ENCODE measurements at regions not wholly inside any gene's neighbourhood (a gene's known extent, or its start where the extent isn't known, plus 50 kb on each side); places are given as distances from the start of the nearest gene placed in this dataset.

DNA sequence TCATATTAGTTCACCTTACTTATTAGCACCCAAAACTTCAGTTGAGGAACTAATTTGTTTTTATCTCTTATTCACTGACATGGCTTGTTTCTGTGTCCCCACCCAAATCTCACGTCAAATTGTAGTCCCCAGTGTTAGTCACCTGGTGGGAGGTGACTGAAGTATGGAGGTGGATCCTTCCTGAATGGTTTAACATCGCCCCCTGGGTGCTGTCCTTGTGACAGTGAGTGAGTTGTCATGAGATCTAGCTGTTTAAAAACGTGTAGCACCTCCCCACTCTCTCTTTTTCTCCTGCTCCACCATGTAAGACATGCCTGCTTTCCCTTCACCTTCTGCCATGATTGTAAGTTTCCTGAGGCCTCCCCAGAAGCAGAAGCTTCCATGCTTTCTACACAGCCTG, 75.0 kb upstream of the HECTD2 start:
- DNase-seq = no peak

DNA sequence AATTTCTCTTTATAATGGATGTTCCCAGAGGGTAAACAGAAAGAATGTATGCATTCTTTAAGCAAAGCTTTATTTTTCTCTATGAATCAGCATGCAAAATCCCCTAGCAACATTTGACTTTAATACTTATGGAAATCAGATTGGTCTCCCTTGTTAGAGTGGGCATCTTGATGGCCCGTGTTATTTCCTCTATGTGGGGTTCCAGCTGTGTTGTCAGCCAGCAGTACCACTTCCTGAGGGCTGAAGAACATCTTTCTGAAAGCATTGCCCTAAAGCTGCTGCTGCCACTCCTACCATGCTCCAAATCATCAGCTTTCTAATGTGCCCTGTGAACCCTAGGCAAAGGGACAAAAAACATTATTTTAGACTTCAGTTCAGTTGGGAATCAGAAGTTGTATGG, 70.4 kb upstream of the HECTD2 start:
- DNase-seq = no peak

DNA sequence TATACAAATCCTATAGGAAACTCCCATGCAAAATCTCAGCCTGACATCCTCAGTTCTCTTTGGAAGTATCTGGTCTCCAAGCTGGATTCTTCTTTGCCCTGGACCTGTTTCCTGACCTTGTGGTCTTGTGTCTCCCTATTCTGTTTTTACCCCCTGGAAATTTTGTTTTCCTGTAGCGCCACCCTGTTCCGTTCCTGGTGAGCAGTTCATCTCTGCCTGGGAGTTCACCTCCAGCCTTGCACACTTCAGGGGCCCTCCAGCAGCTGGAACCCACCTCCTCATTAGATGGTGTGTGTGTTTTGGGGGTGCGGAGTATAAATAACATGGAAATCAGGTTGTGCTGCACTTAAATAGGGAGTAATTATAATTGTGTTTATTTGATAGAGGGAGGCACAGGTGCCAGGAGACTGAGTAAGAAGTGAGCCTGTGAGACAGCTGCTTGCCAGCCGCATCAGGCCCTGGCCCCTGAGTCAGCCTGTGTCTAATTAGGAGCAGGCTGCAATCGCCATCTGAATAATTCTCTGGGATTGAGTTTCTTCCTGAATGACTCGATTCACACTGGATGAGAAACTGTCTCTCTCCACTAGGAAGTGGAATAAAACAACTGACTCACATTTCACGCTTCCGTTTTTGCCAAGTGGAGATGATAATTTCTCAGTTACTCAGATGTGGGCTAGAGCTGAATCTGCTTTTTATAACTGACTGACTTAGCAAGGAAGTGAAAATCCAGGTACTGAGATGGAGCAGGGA, 69.4 kb upstream of the HECTD2 start:
- peak; percentile 9 for DNase-seq

DNA sequence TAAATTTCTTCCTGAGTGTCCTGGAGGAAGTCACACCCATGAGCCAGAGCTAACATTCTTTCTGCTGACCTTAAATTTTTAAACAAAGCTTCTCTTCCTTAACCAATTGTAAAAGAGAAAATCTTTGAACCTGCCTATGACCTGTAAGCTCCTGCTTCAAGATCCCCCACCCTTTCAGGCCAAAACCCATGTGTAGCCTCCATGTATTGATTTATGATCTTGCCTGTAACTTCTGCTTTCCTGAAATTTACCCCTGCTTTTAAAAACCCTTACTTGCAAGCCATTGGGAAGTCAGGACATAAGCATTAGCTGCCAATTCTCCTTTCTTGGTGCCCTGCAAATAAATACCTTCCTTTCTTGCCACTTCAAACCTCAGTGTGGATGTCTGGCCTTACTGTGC, 68.5 kb upstream of the HECTD2 start:
- DNase-seq = no peak

DNA sequence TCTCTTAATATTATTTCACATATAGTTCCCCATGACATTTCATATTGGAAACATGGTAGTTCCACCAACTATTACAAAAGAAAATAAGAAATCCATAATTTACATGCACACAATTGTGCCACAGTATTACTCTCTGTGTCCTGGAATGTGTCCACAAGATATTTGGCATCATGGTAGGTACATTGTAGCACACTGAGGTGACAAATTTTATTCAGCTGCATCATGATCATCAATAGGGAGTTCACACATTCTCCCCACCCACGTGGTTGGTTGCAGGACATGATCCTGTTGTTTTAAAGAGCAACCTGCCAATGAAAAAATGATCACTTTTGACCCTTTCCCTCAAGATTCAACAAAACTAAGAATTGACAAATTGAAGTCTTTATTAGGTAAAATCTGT, 67.1 kb upstream of the HECTD2 start:
- DNase-seq = no peak

DNA sequence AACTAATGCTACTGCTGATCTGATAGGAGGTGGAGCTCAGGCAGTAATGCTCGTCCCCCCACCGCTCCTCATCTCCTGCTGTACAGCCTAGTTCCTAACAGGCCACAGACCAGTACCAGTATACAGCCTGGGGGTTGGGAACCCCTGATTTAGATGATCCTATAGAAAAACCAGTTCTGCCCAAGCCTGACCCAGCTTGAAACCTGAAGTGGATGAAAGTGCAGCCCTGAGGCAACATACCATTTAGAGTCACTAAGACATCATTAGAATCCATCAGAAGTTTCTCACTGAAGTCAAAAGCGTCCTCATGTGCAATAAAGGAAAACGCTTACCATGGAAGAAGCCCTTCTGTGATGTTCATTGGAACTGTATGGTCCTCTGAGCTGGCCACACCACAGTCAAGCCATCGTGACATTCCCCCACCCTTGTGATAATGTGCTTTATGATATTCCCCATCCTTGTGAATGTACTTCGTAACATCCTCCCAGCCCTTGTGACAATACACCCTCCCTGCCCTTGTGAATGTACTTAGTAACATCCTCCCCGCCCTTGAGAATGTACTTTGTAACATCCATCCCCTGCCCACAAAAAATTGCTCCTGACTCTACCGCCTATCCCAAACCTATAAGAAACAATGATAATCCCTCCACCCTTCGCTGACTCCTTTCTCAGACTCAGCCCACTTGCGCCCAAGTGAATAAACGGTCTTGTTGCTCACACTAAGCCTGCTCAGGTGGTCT, 65.9 kb upstream of the HECTD2 start:
- DNase-seq = no peak

DNA sequence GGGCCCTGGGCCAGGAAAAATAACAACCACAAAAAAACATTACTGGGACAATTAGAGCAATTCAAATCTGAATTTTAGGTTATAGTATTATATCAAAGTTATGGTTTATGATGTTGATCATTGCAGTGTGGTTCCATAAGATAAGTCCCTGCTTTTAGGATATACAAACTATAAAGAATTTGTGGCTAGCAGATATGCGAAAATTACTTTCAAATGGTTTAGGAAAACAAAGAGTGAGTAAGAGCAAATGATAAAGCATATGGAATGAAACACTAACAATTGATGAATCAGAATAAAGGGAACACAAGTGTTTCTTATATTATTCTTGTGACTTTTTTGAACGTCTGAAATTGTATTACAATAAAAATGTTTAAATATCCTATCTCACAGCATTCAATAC, 64.4 kb upstream of the HECTD2 start:
- DNase-seq = no peak

DNA sequence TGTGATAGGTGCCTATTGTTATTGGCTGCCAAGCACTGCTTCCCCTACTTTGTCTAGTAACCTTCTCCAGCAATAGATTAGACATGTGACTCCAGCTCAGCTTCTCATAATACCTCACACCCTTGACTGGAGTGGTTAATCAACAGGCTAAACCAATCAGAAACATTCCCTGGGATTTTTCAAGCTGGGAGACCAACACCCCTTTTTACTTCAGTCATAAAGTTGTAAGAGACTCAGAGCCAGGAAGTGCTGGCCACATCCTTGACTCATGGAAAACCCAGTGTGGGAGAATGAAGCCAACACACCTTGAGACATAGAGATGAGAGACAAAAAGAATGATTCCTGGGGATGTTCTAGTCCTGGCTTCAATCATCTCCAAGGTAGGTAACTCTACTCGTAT, 62.6 kb upstream of the HECTD2 start:
- no peak for DNase-seq

DNA sequence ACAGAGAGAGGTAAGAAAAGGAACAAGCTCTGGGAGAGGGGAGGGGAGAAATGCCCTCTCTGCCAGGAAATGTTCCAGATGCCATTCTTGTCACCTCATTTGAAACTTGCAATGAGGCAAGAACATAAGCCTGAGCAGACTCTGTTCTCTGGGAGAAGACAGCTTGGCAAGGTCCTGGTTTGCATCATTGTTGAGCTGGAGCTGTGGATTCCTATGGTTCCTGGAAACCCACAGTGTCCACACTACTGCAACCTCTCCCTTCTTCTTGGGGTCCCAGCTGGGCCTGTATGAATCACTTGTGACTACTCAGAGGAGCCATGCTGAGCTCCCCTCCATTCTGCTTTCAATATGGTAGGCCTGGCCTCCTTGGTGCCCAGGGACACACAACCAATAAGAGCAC, 60.8 kb upstream of the HECTD2 start:
- no peak for DNase-seq

DNA sequence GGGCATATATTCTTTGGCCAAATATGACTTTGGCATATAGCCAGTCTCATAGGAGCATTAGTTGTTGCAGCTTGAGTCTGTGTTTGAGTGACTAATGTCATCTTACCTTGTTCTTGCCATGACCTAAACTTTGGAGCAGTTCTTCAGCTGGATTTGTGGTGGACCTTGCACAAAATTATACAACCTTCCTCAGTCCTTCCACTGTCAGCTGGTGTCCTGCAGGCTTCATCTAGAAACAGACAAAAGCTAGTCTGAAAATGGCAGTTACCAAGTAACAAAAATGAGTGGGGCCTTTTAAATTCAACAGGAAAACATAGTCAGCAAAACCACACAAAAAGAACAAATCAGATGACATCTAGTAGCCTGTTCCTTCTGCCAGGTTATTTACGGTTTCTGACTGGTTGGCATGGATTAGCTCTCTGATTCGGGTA, 59.5 kb upstream of the HECTD2 start:
- DNase-seq = no peak

DNA sequence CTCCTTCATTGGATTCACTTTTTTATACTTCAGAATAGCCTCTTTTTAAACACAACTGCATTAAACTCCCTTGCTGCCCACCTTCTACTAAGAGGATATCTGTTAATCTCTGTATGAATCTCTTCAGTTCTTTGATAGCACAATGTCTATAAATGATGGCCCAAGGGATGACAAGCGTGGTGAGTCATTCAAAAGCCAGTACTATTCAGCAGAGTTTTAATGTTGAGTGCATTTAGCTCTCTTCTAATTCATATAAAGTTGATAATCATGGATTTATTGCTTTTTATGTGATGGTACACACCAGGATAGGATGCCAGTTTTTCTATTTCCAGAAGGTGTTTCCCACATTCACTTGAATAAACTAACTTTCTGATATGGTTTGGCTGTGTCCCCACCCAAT, 57.4 kb upstream of the HECTD2 start:
- no peak for DNase-seq

DNA sequence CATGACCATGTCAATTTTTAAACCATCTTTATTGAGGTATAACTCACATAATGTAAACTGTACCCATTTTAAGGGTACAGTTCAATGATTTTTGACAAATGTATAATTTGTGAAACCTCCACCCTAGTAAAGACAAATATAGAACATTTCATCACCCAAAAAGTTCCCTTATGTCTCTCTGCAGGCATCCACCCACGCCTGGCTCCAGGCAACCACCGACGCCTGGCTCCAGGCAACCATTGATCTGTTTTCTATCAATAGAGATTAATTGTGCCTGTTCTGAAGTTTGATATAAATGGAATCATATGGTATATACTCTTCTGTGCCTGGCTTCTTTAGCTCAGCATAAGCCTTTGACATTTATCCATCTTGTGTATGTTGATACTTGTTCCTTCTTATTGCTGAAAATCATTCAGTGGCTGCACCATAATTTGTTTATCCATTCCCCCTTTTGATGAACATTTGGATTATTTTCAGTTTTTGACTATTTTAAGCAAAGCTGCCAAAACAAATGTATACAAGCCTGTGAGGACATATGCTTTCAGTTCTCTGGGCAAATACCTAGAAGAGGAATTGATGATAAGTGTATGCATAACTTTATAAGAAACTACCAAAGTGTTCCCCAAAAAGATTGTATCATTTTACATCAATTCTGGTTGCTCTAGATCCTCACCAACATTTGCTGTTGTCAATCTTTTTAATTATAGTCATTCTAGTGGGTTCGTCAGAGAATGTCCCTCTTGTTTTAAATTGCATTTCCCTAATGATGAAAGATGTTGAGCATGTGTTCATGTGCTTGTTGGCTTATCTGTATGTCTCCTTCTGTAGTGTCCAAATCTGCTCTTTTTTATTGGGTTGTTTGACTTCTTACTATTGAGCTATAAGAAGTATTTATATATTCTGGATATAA, 55.7 kb upstream of the HECTD2 start:
- DNase-seq = no peak

DNA sequence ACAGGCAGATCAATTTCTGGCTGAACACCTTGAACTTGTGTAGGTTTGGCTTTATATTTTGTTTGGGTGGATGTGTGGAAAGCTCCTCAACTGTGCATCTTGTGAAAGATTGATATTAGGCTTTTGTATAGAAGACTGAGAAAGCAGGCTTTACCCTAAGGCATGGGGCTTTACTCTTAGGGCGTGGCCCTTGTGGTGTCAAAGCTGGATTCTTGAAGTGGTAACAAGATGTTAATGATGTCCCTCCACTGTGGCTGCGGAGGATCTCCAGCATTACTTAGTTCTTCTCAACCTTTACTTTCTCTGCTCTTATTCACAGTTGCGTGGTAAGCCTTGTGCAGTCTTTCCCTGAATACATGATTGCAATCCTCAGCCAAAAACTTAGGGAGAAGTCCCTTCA, 54.1 kb upstream of the HECTD2 start:
- DNase-seq = no peak

DNA sequence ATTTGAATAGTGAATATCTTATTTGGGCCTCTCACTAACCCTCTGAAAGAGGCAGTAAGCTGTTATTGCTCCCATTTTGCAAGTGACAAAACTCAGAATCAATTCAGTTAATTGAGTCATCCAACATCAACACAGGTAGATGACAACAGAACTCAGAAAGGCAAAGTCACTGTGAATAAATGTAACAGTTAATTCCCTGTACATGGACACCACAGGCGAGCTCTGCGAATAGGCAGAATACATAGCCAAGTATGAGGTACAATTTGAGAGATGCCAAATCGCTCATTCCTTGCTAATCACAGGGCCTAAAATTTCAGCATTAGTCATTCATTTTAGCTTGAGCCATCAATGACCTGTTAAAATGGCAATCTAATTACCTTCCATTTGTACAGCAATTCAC, 52.6 kb upstream of the HECTD2 start:
- no peak for DNase-seq

Data from retina (tissue), 1 donor.